ENCODE measurements at regions not wholly inside any gene's neighbourhood (a gene's known extent, or its start where the extent isn't known, plus 50 kb on each side); places are given as distances from the start of the nearest gene placed in this dataset.

- TF ChIP-seq FOXM1 (IDR thresholded peaks at IDR 0.05; ENCODE audit: borderline replicate concordance) (no peak), ZNF384 (IDR thresholded peaks at IDR 0.05) (no peak), ELF4 (IDR thresholded peaks at IDR 0.05) (no peak), SUZ12 (IDR thresholded peaks at IDR 0.05) (no peak), ARNT (IDR thresholded peaks at IDR 0.05) (no peak), HDGF (IDR thresholded peaks at IDR 0.05; ENCODE audit: borderline replicate concordance) (no peak), NFRKB (IDR thresholded peaks at IDR 0.05) (no peak), BHLHE40 (IDR thresholded peaks at IDR 0.05; ENCODE audit: borderline replicate concordance) (no peak), SP1 (IDR thresholded peaks at IDR 0.05) (no peak), TARDBP (IDR thresholded peaks at IDR 0.05) (no peak), CTBP1 (IDR thresholded peaks at IDR 0.05; ENCODE audit: borderline replicate concordance) (no peak), FOXK2 (IDR thresholded peaks at IDR 0.05) (no peak), FOXA1 (IDR thresholded peaks at IDR 0.05) (no peak), PKNOX1 (IDR thresholded peaks at IDR 0.05) (no peak)
These were observed 79.5 kb upstream of the HTR1E start for GRCh38 chr6:86857783-86858182.

Data from HEK293T (cell line).